ENCODE measurements at regions not wholly inside any gene's neighbourhood (a gene's known extent, or its start where the extent isn't known, plus 50 kb on each side); places are given as distances from the start of the nearest gene placed in this dataset.
"Not testable (repeated sequence)": the region's sequence is repeated elsewhere in the genome, so short reads cannot be mapped to it uniquely, and the experiment has no call there.

DNA sequence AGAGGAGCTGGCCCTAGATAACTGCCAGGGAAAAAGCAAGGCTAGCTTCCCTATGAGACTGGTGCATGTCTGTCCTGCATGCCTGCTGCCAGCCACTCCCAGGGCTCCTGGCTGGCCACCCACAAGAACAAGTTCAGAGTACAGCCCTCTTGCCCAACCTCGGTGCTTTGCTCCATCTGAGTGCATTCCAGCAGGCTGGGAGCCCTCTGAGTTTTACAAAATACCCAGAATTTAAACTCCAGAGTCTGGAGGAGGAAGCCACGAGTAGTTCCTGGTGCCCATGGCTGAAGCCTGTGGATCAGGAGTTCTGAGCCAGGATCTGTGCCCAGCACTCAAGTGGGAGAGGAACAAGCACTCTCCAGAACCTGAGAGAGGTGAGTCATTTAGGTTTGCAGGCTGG lies 111.6 kb downstream of the MAGEE2 start:
- no peak for DNase-seq (ENCODE audit: low spot score)

- DNase-seq (ENCODE audit: low spot score): no peak
These were observed 129.4 kb downstream of the MAGEE2 start for GRCh38 chrX:75655627-75656026.

GRCh38 chrX:75649829-75650228 lies 127.0 kb upstream of the ZDHHC15 start:
- DNase-seq (ENCODE audit: low spot score): no peak

GRCh38 chrX:75648803-75649588 lies 126.2 kb upstream of the ZDHHC15 start:
- no peak for DNase-seq (ENCODE audit: low spot score)

DNA sequence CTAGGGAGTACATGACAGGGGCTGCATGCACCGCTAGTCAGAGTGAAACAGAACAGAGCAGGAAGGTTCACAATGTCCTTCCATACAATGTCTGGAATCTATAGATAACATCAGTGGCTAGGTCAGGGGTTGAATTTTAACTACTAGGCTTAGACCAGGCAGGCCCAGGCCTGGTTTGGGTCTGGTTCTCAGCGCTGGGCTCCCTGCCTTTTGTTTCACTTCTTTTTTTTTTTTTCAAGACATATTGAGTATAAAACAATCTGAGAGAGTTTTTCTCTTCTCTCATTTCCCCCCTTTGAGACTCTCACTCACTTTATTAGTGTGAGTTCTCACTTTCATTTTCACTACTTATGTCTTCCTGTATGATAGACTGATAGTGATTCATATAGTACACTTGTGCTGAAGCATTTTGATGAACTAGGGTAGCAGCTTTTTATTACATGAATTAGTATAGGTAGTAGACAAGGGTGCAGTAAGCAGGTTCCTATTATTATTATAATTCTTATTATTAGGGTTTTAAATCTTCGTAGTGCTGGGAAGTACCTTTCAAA lies 120.0 kb upstream of the ZDHHC15 start:
- no peak for DNase-seq (ENCODE audit: low spot score)

DNA sequence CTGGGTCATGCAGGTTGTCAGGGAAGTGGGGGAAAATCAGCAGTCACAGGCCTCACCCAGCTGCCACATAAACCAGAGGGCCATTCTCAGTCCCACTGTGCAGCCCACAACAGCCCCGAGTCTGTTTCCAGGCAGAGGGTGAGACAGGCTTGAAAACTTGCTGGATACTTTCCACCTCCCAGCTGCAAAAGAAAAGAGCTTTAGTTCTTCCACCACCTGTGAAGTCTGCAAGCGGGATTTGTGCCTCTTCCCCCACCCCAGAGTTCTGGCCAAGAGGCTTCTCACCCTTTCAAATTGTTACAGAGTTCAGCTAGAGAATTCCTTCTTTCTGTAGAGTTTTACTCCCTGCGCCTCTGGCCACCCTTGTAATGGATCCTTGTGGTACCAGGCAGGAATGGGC lies 115.5 kb upstream of the ZDHHC15 start:
- no peak for DNase-seq (ENCODE audit: low spot score)

DNA sequence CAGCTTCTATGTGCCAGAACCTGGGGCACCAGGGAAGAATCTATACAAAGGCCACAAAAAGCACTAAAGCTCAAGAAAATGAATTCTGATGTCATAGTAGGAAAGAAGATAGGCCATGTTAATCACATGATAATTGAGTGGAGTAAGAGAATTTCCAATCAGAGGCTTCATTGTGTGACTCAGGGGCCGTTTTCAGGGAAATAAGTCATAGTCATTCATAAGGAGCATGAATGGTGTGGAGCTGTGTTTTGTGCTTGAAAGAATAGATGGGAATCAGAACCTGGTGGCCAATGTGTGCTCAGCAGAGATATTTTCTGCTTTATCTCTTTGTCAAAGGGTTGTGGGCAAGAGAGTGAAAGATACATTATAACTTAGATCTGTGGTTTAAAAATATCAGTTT lies 102.4 kb upstream of the ZDHHC15 start:
- no peak for DNase-seq (ENCODE audit: low spot score)

- no peak for DNase-seq (ENCODE audit: low spot score)
These were observed 100.7 kb upstream of the ZDHHC15 start for GRCh38 chrX:75623535-75623934.

GRCh38 chrX:75609406-75609805 lies 86.6 kb upstream of the ZDHHC15 start:
- no peak for DNase-seq (ENCODE audit: low spot score)

GRCh38 chrX:75603833-75604232 lies 81.0 kb upstream of the ZDHHC15 start:
- DNase-seq (ENCODE audit: low spot score): peak; percentile 31

- not testable (repeated sequence) for DNase-seq (ENCODE audit: low spot score)
These were observed 79.2 kb upstream of the ZDHHC15 start for GRCh38 chrX:75602022-75602421.

DNA sequence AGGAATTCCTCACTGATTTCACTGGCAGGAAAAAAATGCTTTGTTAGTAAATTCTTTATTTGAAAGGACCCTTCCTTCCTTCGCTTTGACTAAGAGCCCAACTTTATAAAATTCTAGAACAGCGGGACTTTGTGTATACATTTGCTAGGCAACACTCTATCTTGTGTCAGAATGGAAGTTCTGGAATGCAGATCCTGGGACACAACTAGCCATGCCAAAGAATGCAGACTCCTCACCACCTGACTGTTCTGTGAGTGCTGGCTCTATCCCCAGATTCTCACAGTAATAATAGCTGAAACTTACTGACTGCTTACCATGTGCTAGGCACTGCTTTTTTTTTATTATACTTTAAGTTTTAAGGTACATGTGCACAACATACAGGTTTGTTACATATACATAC lies 73.3 kb upstream of the ZDHHC15 start:
- DNase-seq (ENCODE audit: low spot score): peak; percentile 9

- DNase-seq (ENCODE audit: low spot score): not testable (repeated sequence)
These were observed 70.3 kb upstream of the ZDHHC15 start for GRCh38 chrX:75593186-75593585.

DNA sequence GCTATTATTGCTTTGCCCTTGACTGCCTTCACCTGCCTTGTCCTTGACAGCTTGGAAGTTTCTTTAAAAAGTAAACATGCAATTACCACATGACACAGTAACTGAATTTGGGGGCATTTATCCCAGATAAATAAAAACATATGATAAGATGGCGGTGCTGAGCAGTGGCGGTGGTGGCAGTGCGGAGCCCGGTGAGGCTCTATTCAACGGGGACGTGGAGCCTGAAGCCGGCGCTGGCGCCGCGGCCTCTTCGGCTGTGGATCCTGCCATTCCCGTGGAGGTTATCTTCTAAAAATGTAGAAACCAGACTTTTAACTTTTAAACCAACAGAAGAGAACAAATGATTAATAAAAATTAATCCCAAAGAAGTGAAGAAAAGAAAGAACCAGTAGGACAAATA lies 59.7 kb upstream of the ZDHHC15 start:
- no peak for DNase-seq (ENCODE audit: low spot score)

Measured in Ammon's horn (tissue), 1 donor.